ENCODE measurements at regions not wholly inside any gene's neighbourhood (a gene's known extent, or its start where the extent isn't known, plus 50 kb on each side); places are given as distances from the start of the nearest gene placed in this dataset.
"Not testable (repeated sequence)": the region's sequence is repeated elsewhere in the genome, so short reads cannot be mapped to it uniquely, and the experiment has no call there.

DNA sequence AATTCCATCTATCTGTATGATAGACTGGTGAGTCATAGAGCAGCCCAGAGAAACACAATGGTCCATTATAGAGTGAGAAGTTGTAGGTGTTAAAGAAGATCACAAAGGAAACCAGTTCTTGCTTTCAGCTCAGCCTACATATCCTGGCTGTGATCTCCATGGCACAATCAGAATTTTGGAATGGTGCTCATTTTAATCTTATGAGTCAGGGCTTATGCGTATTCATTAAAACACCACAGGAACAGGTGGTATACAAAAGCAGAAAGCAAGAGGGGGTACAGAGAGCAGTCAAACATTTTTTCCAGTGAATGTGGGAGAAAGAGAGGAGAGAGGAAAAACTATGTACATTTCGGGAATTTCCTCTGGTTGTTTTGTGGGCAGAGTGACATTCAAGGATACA lies 126.9 kb downstream of the MFAP3L start:
- WGBS (ENCODE audit: insufficient coverage) = 95% methylated on average over 2 of the region's 2 CpGs
- H3K4me3 ChIP-seq (ENCODE audit: control extremely low read depth in 1 of 5, extremely low read depth in 1 of 5, insufficient read depth in 1 of 5, low read depth in 2 of 5, low read length in 4 of 5) = no peak overlapping the region
- DNase-seq (no peak), ATAC-seq (ENCODE audit: low read depth) (no peak)
- ChIA-PET POLR2A (no interaction called here), CTCF (interaction anchor here (0.6 kb wide), 1 partner anchor 393 kb away, joined by 3 read pairs; no protein-coding TSS in a partner anchor)
- H3K4me1 ChIP-seq (ENCODE audit: control insufficient read depth in 2 of 2, insufficient read depth in 2 of 2, low read length in 2 of 2) = no peaks in the 10 kb centered on the region
- no peak overlapping the region for H2AFZ ChIP-seq (ENCODE audit: insufficient read depth, low read depth, low read length, poor library complexity, severe bottlenecking)
- H3K4me2 ChIP-seq (replicated peaks; ENCODE audit: low read depth, low read length, poor library complexity, severe bottlenecking) = no peak overlapping the region
- TF ChIP-seq EZH2 (IDR thresholded peaks at IDR 0.05; ENCODE audit: borderline replicate concordance, insufficient read depth, low read depth, low read length, poor library complexity, severe bottlenecking) = no peak
- H3K27me3 ChIP-seq (replicated peaks in 1 of 4; ENCODE audit: control extremely low read depth in 1 of 4, control insufficient read depth in 3 of 4, insufficient read depth in 4 of 4, low read length in 3 of 4) = no peaks in the 10 kb centered on the region
- H3K9me3 Mint-ChIP-seq (ENCODE audit: insufficient read depth) = no peaks in the 10 kb centered on the region
- H3K27ac ChIP-seq (ENCODE audit: low read length in 2 of 2) = no peak overlapping the region
- no peaks in the 10 kb centered on the region for H3K36me3 ChIP-seq (replicated peaks in 1 of 2; ENCODE audit: control extremely low read depth in 1 of 2, control insufficient read depth in 1 of 2, extremely low read depth in 1 of 2, insufficient read depth in 2 of 2, low read length in 1 of 2)
- H3K79me2 ChIP-seq (ENCODE audit: control insufficient read depth, insufficient read depth, low read length) = no peaks in the 10 kb centered on the region
- intact Hi-C loops (cut with micrococcal nuclease) = no loop called here
- H3K27ac Mint-ChIP-seq = no peak overlapping the region
- no peaks in the 10 kb centered on the region for H4K20me1 ChIP-seq (ENCODE audit: control insufficient read depth, insufficient read depth, low read length, poor library complexity, severe bottlenecking)
- no peak overlapping the region for H3K4me3 Mint-ChIP-seq
- H3K9me3 ChIP-seq (ENCODE audit: control extremely low read depth in 1 of 3, control insufficient read depth in 2 of 3, insufficient read depth in 1 of 3, low read length in 2 of 3) = no peaks in the 10 kb centered on the region
- H3K9ac ChIP-seq (ENCODE audit: low read length) = no peak overlapping the region
- H3K27me3 Mint-ChIP-seq = peaks cover 4% of the 10 kb centered on the region
- no peaks in the 10 kb centered on the region for H3K4me1 Mint-ChIP-seq

DNA sequence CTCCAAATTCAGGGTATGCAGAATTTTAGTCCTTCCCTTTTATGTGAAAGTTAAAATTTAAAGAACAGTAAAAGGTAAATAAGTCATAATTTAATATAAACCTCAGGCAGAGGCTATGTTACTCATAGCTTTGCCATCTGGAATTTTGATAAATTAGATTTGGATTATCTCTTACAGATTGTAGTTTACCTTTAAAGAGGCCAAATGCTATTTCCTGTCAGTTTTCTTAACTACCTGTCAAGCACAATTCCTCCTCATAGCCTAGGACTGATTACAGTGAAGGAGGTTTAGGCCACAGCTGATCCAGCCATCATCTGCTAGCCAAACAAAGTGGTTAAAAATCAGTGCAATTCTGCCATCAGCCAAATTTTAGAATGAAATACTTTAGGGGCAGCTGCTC lies 128.1 kb downstream of the MFAP3L start:
- Histone ChIP-seq H3K27me3 (replicated peaks in 1 of 4; ENCODE audit: control extremely low read depth in 1 of 4, control insufficient read depth in 3 of 4, insufficient read depth in 4 of 4, low read length in 3 of 4) (no peaks in the 10 kb centered on the region), H3K36me3 (replicated peaks in 1 of 2; ENCODE audit: control extremely low read depth in 1 of 2, control insufficient read depth in 1 of 2, extremely low read depth in 1 of 2, insufficient read depth in 2 of 2, low read length in 1 of 2) (no peaks in the 10 kb centered on the region), H3K9ac (ENCODE audit: low read length) (no peak overlapping the region), H3K27ac (ENCODE audit: low read length in 2 of 2) (no peak overlapping the region), H3K4me1 (ENCODE audit: control insufficient read depth in 2 of 2, insufficient read depth in 2 of 2, low read length in 2 of 2) (no peaks in the 10 kb centered on the region), H2AFZ (ENCODE audit: insufficient read depth, low read depth, low read length, poor library complexity, severe bottlenecking) (no peak overlapping the region), H3K9me3 (ENCODE audit: control extremely low read depth in 1 of 3, control insufficient read depth in 2 of 3, insufficient read depth in 1 of 3, low read length in 2 of 3) (no peaks in the 10 kb centered on the region), H4K20me1 (ENCODE audit: control insufficient read depth, insufficient read depth, low read length, poor library complexity, severe bottlenecking) (no peaks in the 10 kb centered on the region), H3K4me3 (ENCODE audit: control extremely low read depth in 1 of 5, extremely low read depth in 1 of 5, insufficient read depth in 1 of 5, low read depth in 2 of 5, low read length in 4 of 5) (no peak overlapping the region), H3K79me2 (ENCODE audit: control insufficient read depth, insufficient read depth, low read length) (no peaks in the 10 kb centered on the region), H3K4me2 (replicated peaks; ENCODE audit: low read depth, low read length, poor library complexity, severe bottlenecking) (no peak overlapping the region)
- intact Hi-C loops (cut with micrococcal nuclease) = no loop called here
- CTCF ChIA-PET = interaction anchor here (0.5 kb wide), 1 partner anchor 1750 kb away, joined by 5 read pairs; no protein-coding TSS in a partner anchor
- POLR2A ChIA-PET = no interaction called here
- no peaks in the 10 kb centered on the region for H3K4me1 Mint-ChIP-seq
- ATAC-seq (ENCODE audit: low read depth) (no peak), DNase-seq (no peak)
- H3K4me3 Mint-ChIP-seq = no peak overlapping the region
- H3K9me3 Mint-ChIP-seq (ENCODE audit: insufficient read depth) = no peaks in the 10 kb centered on the region
- no peak overlapping the region for H3K27ac Mint-ChIP-seq
- peaks cover 11% of the 10 kb centered on the region for H3K27me3 Mint-ChIP-seq
- TF ChIP-seq EZH2 (IDR thresholded peaks at IDR 0.05; ENCODE audit: borderline replicate concordance, insufficient read depth, low read depth, low read length, poor library complexity, severe bottlenecking) (no peak), CTCF (IDR thresholded peaks at IDR 0.05) (no peak)

- H4K20me1 ChIP-seq (ENCODE audit: control insufficient read depth, insufficient read depth, low read length, poor library complexity, severe bottlenecking); H3K4me3 Mint-ChIP-seq; H3K79me2 ChIP-seq (ENCODE audit: control insufficient read depth, insufficient read depth, low read length); H3K4me1 ChIP-seq (ENCODE audit: control insufficient read depth in 2 of 2, insufficient read depth in 2 of 2, low read length in 2 of 2); H3K9me3 ChIP-seq (ENCODE audit: control extremely low read depth in 1 of 3, control insufficient read depth in 2 of 3, insufficient read depth in 1 of 3, low read length in 2 of 3); ATAC-seq (ENCODE audit: low read depth); H3K36me3 ChIP-seq (replicated peaks in 1 of 2; ENCODE audit: control extremely low read depth in 1 of 2, control insufficient read depth in 1 of 2, extremely low read depth in 1 of 2, insufficient read depth in 2 of 2, low read length in 1 of 2); H3K27me3 ChIP-seq (replicated peaks in 1 of 4; ENCODE audit: control extremely low read depth in 1 of 4, control insufficient read depth in 3 of 4, insufficient read depth in 4 of 4, low read length in 3 of 4); H3K4me2 ChIP-seq (replicated peaks; ENCODE audit: low read depth, low read length, poor library complexity, severe bottlenecking); H3K4me3 ChIP-seq (ENCODE audit: control extremely low read depth in 1 of 5, extremely low read depth in 1 of 5, insufficient read depth in 1 of 5, low read depth in 2 of 5, low read length in 4 of 5); DNase-seq; H3K27ac ChIP-seq (ENCODE audit: low read length in 2 of 2); CTCF ChIA-PET; POLR2A ChIA-PET; H3K4me1 Mint-ChIP-seq; H3K9ac ChIP-seq (ENCODE audit: low read length); H3K27ac Mint-ChIP-seq; H2AFZ ChIP-seq (ENCODE audit: insufficient read depth, low read depth, low read length, poor library complexity, severe bottlenecking); H3K9me3 Mint-ChIP-seq (ENCODE audit: insufficient read depth); intact Hi-C loops (cut with micrococcal nuclease): not testable (repeated sequence)
- WGBS (ENCODE audit: insufficient coverage) = no CpG with 5 or more reads among the region's 4 CpGs
- peaks cover 14% of the 10 kb centered on the region for H3K27me3 Mint-ChIP-seq
Measured at GRCh38 chr4:169894767-169895166, 131.4 kb downstream of the MFAP3L start.
